GM23338 (cell line): ENCODE measurements at regions not wholly inside any gene's neighbourhood (a gene's known extent, or its start where the extent isn't known, plus 50 kb on each side); places are given as distances from the start of the nearest gene placed in this dataset.

Experiments used
- ATAC-seq: fragments of 200-7000 bp; cut with Tn5 transposase; 3 replicates; pipeline ENCODE4 v1.9.1; 2020
- DNase-seq: peaks from one replicate; pipeline ENCODE4 v3.0.0-alpha.2; 2015; ENCODE audit warnings: low spot score
- H2AFZ ChIP-seq: fragments of 200-600 bp; sonication (generic); 2 replicates; pipeline ENCODE4 v1.8.0; 2016; ENCODE audit warnings: antibody characterized with exemption, mild to moderate bottlenecking, moderate library complexity
- H3F3A ChIP-seq: fragments of 200-600 bp; sonication (generic); replicated peaks from 2 replicates; pipeline ENCODE4 v1.8.0; 2017; ENCODE audit warnings: antibody characterized with exemption, mixed run types, low read depth
- H3K27ac ChIP-seq: fragments of 200-600 bp; sonication (generic); 2 replicates; pipeline ENCODE4 v1.6.1; 2016; ENCODE audit warnings: low read depth
- H3K27me3 ChIP-seq: fragments of 200-600 bp; sonication (generic); 2 replicates; pipeline ENCODE4 v1.8.0; 2016; ENCODE audit warnings: mild to moderate bottlenecking, mixed run types, moderate library complexity; ENCODE audit not compliant: insufficient read depth
- H3K36me3 ChIP-seq: fragments of 200-600 bp; sonication (generic); 2 replicates; pipeline ENCODE4 v1.8.0; 2016; ENCODE audit warnings: mild to moderate bottlenecking; ENCODE audit not compliant: insufficient read depth
- H3K4me1 ChIP-seq: fragments of 200-600 bp; sonication (generic); 2 replicates; pipeline ENCODE4 v1.8.0; 2016; ENCODE audit warnings: mild to moderate bottlenecking, moderate library complexity; ENCODE audit not compliant: insufficient read depth
- H3K4me2 ChIP-seq: fragments of 200-600 bp; sonication (generic); 2 replicates; pipeline ENCODE4 v1.7.1; 2017; ENCODE audit warnings: mixed run types
- H3K4me3 ChIP-seq: fragments of 200-600 bp; sonication (generic); 2 replicates; pipeline ENCODE4 v1.6.1; 2016; ENCODE audit warnings: mixed run types
- H3K79me2 ChIP-seq: fragments of 200-600 bp; sonication (generic); replicated peaks from 2 replicates; pipeline ENCODE4 v1.8.0; 2017; ENCODE audit warnings: mild to moderate bottlenecking; ENCODE audit not compliant: insufficient read depth
- H3K9me2 ChIP-seq: fragments of 200-600 bp; sonication (generic); 2 replicates; pipeline ENCODE4 v1.8.0; 2017; ENCODE audit not compliant: insufficient read depth
- H4K20me1 ChIP-seq: fragments of 200-600 bp; sonication (generic); replicated peaks from 2 replicates; pipeline ENCODE4 v1.8.0; 2017; ENCODE audit warnings: mild to moderate bottlenecking; ENCODE audit not compliant: insufficient read depth
- H3K27ac Mint-ChIP-seq: 2 replicates; pipeline ENCODE4 v1.8.0; 2020; ENCODE audit warnings: inconsistent platforms, mild to moderate bottlenecking, moderate library complexity, mixed read lengths
- H3K27me3 Mint-ChIP-seq: 3 replicates; pipeline ENCODE4 v1.8.0; 2022; ENCODE audit warnings: low read depth, mild to moderate bottlenecking, moderate library complexity, mixed read lengths, inconsistent platforms; ENCODE audit not compliant: insufficient read depth, poor library complexity
- H3K36me3 Mint-ChIP-seq: 3 replicates; pipeline ENCODE4 v1.8.0; 2021; ENCODE audit warnings: low read depth, mild to moderate bottlenecking, inconsistent platforms, moderate library complexity, mixed read lengths
- H3K4me1 Mint-ChIP-seq: 3 replicates; pipeline ENCODE4 v1.8.0; 2020; ENCODE audit warnings: mild to moderate bottlenecking, inconsistent platforms, mixed read lengths
- H3K4me3 Mint-ChIP-seq: 3 replicates; pipeline ENCODE4 v1.8.0; 2021; ENCODE audit warnings: moderate library complexity, mild to moderate bottlenecking, inconsistent platforms, mixed read lengths
- H3K9me3 Mint-ChIP-seq: 3 replicates; pipeline ENCODE4 v1.8.0; 2020; ENCODE audit warnings: moderate library complexity, mild to moderate bottlenecking, inconsistent platforms, mixed read lengths
- CREB1 ChIP-seq: fragments of 250-450 bp; sonication (Bioruptor Pico); IDR thresholded peaks from 2 replicates; pipeline ENCODE4 v1.5.0; 2020; ENCODE audit warnings: low read depth, mild to moderate bottlenecking, moderate library complexity
- EZH2 ChIP-seq: fragments of 200-600 bp; sonication (generic); IDR thresholded peaks from one replicate; pipeline ENCODE4 v1.8.0; 2017; ENCODE audit warnings: antibody characterized with exemption, mild to moderate bottlenecking, low read depth; ENCODE audit not compliant: unreplicated experiment
- EZH2phosphoT487 ChIP-seq: fragments of 200-600 bp; sonication (generic); IDR thresholded peaks from one replicate; pipeline ENCODE4 v1.8.1; 2018; ENCODE audit warnings: antibody characterized with exemption; ENCODE audit not compliant: unreplicated experiment
- NANOG ChIP-seq: IDR thresholded peaks from 2 replicates; pipeline ENCODE4 v1.6.1; 2016; ENCODE audit warnings: antibody characterized with exemption, borderline replicate concordance
- STAT1 ChIP-seq: IDR thresholded peaks from one replicate; pipeline ENCODE4 v1.6.1; 2016; ENCODE audit warnings: antibody characterized with exemption; ENCODE audit not compliant: unreplicated experiment
- ZNF114 ChIP-seq: fragments of 250-450 bp; sonication (Bioruptor Pico); IDR thresholded peaks from 2 replicates; pipeline ENCODE4 v1.5.0; 2020; ENCODE audit warnings: mild to moderate bottlenecking, moderate library complexity
- ZNF331 ChIP-seq: fragments of 250-450 bp; sonication (Bioruptor Pico); IDR thresholded peaks from 2 replicates; pipeline ENCODE4 v1.5.0; 2020; ENCODE audit warnings: low read depth, mild to moderate bottlenecking, moderate library complexity
- TF ChIP-seq, protein P1 (sequence below): fragments of 250-450 bp; sonication (Bioruptor Pico); IDR thresholded peaks from 2 replicates; pipeline ENCODE4 v1.5.0; 2020; ENCODE audit warnings: mild to moderate bottlenecking, moderate library complexity

DNA sequence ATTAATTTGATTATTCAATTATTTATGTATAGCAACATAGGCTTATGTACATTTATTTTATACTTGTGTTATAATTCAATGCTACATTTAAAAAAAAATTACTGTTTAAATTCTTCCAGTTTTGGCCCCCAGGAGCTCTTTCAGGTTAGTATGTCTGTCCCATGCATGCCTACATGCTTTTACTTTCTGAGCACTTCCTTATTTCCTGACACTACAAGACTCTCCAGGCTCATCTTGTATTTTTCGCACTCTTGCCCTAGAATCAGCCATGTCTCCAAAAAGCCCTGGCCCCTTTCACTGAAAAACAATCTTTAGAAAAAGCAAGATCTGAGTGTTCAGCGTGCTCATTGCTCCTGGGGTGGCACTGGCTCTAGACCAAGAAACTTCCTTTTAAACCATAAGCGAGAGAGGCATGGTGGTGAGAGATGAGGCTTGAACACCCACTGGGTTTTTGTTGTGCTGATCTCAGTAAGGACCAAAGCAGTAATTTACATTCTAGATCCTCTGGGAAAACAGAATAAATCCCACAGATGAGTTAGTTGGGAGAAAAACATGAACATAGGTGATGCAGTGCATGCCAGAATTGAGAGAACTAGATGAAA is 95.0 kb downstream of the SLC30A10 start:
- H3K4me1 Mint-ChIP-seq, result peaks cover 29% of the 10 kb centered on the region
- H3K36me3 Mint-ChIP-seq, result peaks cover 4% of the 10 kb centered on the region; the same call in 2 of the 3 replicates
- H3K4me2 ChIP-seq, result peak overlapping the region; percentile 65
- no peaks in the 10 kb centered on the region for H4K20me1 ChIP-seq
- DNase-seq (peak; percentile 64), ATAC-seq (peak; percentile 80)
- TF ChIP-seq CREB1 (CRISPR knock-in tag), result no peak
- no peak for TF ChIP-seq EZH2phosphoT487
- TF ChIP-seq ZNF331, result no peak
- TF ChIP-seq EZH2, result no peak
- no peak for TF ChIP-seq NANOG
- no peak for TF ChIP-seq STAT1
- peak; percentile 84; the same call in 1 of the 2 replicates for TF ChIP-seq ZNF114 (CRISPR knock-in tag)
- TF ChIP-seq, protein P1, sequence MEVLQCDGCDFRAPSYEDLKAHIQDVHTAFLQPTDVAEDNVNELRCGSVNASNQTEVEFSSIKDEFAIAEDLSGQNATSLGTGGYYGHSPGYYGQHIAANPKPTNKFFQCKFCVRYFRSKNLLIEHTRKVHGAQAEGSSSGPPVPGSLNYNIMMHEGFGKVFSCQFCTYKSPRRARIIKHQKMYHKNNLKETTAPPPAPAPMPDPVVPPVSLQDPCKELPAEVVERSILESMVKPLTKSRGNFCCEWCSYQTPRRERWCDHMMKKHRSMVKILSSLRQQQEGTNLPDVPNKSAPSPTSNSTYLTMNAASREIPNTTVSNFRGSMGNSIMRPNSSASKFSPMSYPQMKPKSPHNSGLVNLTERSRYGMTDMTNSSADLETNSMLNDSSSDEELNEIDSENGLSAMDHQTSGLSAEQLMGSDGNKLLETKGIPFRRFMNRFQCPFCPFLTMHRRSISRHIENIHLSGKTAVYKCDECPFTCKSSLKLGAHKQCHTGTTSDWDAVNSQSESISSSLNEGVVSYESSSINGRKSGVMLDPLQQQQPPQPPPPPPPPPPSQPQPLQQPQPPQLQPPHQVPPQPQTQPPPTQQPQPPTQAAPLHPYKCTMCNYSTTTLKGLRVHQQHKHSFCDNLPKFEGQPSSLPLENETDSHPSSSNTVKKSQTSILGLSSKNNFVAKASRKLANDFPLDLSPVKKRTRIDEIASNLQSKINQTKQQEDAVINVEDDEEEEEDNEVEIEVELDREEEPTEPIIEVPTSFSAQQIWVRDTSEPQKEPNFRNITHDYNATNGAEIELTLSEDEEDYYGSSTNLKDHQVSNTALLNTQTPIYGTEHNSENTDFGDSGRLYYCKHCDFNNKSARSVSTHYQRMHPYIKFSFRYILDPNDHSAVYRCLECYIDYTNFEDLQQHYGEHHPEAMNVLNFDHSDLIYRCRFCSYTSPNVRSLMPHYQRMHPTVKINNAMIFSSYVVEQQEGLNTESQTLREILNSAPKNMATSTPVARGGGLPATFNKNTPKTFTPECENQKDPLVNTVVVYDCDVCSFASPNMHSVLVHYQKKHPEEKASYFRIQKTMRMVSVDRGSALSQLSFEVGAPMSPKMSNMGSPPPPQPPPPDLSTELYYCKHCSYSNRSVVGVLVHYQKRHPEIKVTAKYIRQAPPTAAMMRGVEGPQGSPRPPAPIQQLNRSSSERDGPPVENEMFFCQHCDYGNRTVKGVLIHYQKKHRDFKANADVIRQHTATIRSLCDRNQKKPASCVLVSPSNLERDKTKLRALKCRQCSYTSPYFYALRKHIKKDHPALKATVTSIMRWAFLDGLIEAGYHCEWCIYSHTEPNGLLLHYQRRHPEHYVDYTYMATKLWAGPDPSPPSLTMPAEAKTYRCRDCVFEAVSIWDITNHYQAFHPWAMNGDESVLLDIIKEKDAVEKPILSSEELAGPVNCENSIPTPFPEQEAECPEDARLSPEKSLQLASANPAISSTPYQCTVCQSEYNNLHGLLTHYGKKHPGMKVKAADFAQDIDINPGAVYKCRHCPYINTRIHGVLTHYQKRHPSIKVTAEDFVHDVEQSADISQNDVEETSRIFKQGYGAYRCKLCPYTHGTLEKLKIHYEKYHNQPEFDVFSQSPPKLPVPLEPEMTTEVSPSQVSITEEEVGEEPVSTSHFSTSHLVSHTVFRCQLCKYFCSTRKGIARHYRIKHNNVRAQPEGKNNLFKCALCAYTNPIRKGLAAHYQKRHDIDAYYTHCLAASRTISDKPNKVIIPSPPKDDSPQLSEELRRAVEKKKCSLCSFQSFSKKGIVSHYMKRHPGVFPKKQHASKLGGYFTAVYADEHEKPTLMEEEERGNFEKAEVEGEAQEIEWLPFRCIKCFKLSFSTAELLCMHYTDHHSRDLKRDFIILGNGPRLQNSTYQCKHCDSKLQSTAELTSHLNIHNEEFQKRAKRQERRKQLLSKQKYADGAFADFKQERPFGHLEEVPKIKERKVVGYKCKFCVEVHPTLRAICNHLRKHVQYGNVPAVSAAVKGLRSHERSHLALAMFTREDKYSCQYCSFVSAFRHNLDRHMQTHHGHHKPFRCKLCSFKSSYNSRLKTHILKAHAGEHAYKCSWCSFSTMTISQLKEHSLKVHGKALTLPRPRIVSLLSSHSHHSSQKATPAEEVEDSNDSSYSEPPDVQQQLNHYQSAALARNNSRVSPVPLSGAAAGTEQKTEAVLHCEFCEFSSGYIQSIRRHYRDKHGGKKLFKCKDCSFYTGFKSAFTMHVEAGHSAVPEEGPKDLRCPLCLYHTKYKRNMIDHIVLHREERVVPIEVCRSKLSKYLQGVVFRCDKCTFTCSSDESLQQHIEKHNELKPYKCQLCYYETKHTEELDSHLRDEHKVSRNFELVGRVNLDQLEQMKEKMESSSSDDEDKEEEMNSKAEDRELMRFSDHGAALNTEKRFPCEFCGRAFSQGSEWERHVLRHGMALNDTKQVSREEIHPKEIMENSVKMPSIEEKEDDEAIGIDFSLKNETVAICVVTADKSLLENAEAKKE (CRISPR knock-in tag), result peak; percentile 95
- H3K4me1 ChIP-seq, result peaks cover 22% of the 10 kb centered on the region
- H3K9me2 ChIP-seq, result 0 out of 2 replicates have a peak, but pooled peaks cover 3% of the 10 kb centered on the region
- peak overlapping the region; percentile 91 for H3K27ac Mint-ChIP-seq
- H3K4me3 Mint-ChIP-seq, result peak overlapping the region; percentile 42
- H3K4me3 ChIP-seq, result peak overlapping the region; percentile 18
- peak overlapping the region; percentile 91 for H3K27ac ChIP-seq
- H3K36me3 ChIP-seq, result no peaks in the 10 kb centered on the region
- H3K9me3 Mint-ChIP-seq, result peaks cover 8% of the 10 kb centered on the region; the same call in 2 of the 3 replicates
- H3K79me2 ChIP-seq, result no peaks in the 10 kb centered on the region
- no peaks in the 10 kb centered on the region for H3K27me3 ChIP-seq
- no peak overlapping the region for H2AFZ ChIP-seq
- H3F3A ChIP-seq, result no peaks in the 10 kb centered on the region
- H3K27me3 Mint-ChIP-seq, result peaks cover 3% of the 10 kb centered on the region
